Activated naive CD4-positive, alpha-beta T cell treated with Interleukin-2 at 50 U/mL for 16 hours (primary cell): ENCODE measurements at regions not wholly inside any gene's neighbourhood (a gene's known extent, or its start where the extent isn't known, plus 50 kb on each side); places are given as distances from the start of the nearest gene placed in this dataset.
"Not testable (repeated sequence)": the region's sequence is repeated elsewhere in the genome, so short reads cannot be mapped to it uniquely, and the experiment has no call there.

ENCODE experiments used
- DNase-seq: peaks from one replicate; pipeline ENCODE4 v3.0.0-alpha.2; 2020

- no peak for DNase-seq
These were observed 186.7 kb upstream of the NR4A3 start for GRCh38 chr9:99635032-99635431.

- DNase-seq = no peak
These were observed 184.0 kb upstream of the NR4A3 start for GRCh38 chr9:99637641-99638040.

- DNase-seq = no peak
These were observed 182.7 kb upstream of the NR4A3 start for GRCh38 chr9:99638971-99639370.

GRCh38 chr9:99647604-99648003 is 174.1 kb upstream of the NR4A3 start:
- DNase-seq = no peak

GRCh38 chr9:99650187-99650874 is 171.4 kb upstream of the NR4A3 start:
- no peak for DNase-seq

- no peak for DNase-seq
These were observed 161.5 kb upstream of the NR4A3 start for GRCh38 chr9:99660191-99660636.

GRCh38 chr9:99663297-99663696 is 158.4 kb upstream of the NR4A3 start:
- DNase-seq = no peak

- DNase-seq = no peak
These were observed 157.8 kb upstream of the NR4A3 start for GRCh38 chr9:99663856-99664255.

- DNase-seq = no peak
These were observed 155.1 kb upstream of the NR4A3 start for GRCh38 chr9:99666571-99666970.

GRCh38 chr9:99670886-99671285 is 150.8 kb upstream of the NR4A3 start:
- not testable (repeated sequence) for DNase-seq

GRCh38 chr9:99677281-99677680 is 144.4 kb upstream of the NR4A3 start:
- DNase-seq = no peak

GRCh38 chr9:99678566-99678965 is 143.1 kb upstream of the NR4A3 start:
- DNase-seq = no peak

GRCh38 chr9:99680191-99680590 is 141.5 kb upstream of the NR4A3 start:
- DNase-seq = no peak

- DNase-seq = no peak
These were observed 140.6 kb upstream of the NR4A3 start for GRCh38 chr9:99681113-99681512.

- no peak for DNase-seq
These were observed 139.3 kb upstream of the NR4A3 start for GRCh38 chr9:99682378-99682777.

GRCh38 chr9:99682870-99683269 is 138.8 kb upstream of the NR4A3 start:
- no peak for DNase-seq

GRCh38 chr9:99690573-99690972 is 131.1 kb upstream of the NR4A3 start:
- no peak for DNase-seq

- no peak for DNase-seq
These were observed 127.8 kb upstream of the NR4A3 start for GRCh38 chr9:99693888-99694287.

GRCh38 chr9:99694393-99694792 is 127.3 kb upstream of the NR4A3 start:
- no peak for DNase-seq

- no peak for DNase-seq
These were observed 122.3 kb upstream of the NR4A3 start for GRCh38 chr9:99699396-99699795.

- DNase-seq = no peak
These were observed 109.5 kb upstream of the NR4A3 start for GRCh38 chr9:99712214-99712613.

- no peak for DNase-seq
These were observed 107.8 kb upstream of the NR4A3 start for GRCh38 chr9:99713838-99714306.

GRCh38 chr9:99718631-99719030 is 103.1 kb upstream of the NR4A3 start:
- DNase-seq = no peak

GRCh38 chr9:99720455-99721050 is 101.1 kb upstream of the NR4A3 start:
- no peak for DNase-seq

- DNase-seq = no peak
These were observed 99.8 kb upstream of the NR4A3 start for GRCh38 chr9:99721898-99722297.
